BLaER1 (cell line): ENCODE measurements at regions not wholly inside any gene's neighbourhood (a gene's known extent, or its start where the extent isn't known, plus 50 kb on each side); places are given as distances from the start of the nearest gene placed in this dataset.
"Not testable (repeated sequence)": the region's sequence is repeated elsewhere in the genome, so short reads cannot be mapped to it uniquely, and the experiment has no call there.

ENCODE experiments used
- H3K27ac ChIP-seq: shearing (Covaris generic); formaldehyde crosslinking; 2 replicates; pipeline ENCODE4 v1.8.1; 2022
- H3K27me3 ChIP-seq: shearing (Covaris generic); formaldehyde crosslinking; 2 replicates; pipeline ENCODE4 v1.8.1; 2022
- H3K36me3 ChIP-seq: shearing (Covaris generic); formaldehyde crosslinking; 2 replicates; pipeline ENCODE4 v1.8.1; 2022
- H3K4me1 ChIP-seq: shearing (Covaris generic); formaldehyde crosslinking; 2 replicates; pipeline ENCODE4 v1.8.1; 2022
- H3K4me2 ChIP-seq: shearing (Covaris generic); formaldehyde crosslinking; 2 replicates; pipeline ENCODE4 v1.8.1; 2022
- H3K4me3 ChIP-seq: shearing (Covaris generic); formaldehyde crosslinking; 2 replicates; pipeline ENCODE4 v1.8.1; 2022
- H3K9ac ChIP-seq: shearing (Covaris generic); formaldehyde crosslinking; 2 replicates; pipeline ENCODE4 v1.8.1; 2022
- H3K9me3 ChIP-seq: shearing (Covaris generic); formaldehyde crosslinking; 2 replicates; pipeline ENCODE4 v1.8.1; 2022
- H4K20me1 ChIP-seq: shearing (Covaris generic); formaldehyde crosslinking; 2 replicates; pipeline ENCODE4 v1.8.1; 2022
- Cebpa-rat ChIP-seq: shearing (Covaris generic); IDR thresholded peaks from 2 replicates; pipeline ENCODE4 v1.8.1; 2022

DNA sequence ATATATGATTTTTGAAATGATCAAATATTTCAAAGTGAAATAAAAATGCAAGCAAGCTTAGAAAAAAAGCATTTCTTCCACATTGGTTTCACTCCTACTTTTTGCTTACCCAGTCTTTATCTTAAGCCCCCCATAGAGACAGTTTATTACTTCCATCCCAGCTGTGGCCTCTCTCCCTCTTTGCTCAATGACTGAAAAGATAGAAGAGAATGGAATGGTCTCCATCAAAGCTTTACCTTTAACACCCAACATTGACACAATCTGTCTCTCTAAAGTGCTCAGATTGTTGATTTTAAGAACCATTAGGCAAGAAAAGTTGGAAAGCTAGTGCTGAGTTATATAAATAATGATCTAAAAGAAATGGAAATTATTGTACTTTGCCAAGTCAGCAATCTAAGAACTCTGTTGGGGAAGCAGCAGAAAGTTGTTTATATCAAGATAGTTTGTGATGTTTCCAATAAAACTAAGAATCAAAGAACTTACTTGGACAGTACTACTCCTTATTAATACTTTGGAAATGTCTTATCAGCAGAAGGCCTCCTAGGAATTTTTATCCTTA lies 277.5 kb upstream of the NREP start:
- no peaks in the 10 kb centered on the region for H3K27me3 ChIP-seq
- no peak for TF ChIP-seq Cebpa-rat
- no peak overlapping the region for H3K4me2 ChIP-seq
- peaks cover 3% of the 10 kb centered on the region; the same call in 1 of the 2 replicates for H3K9me3 ChIP-seq
- H3K27ac ChIP-seq = no peak overlapping the region
- no peaks in the 10 kb centered on the region for H3K4me1 ChIP-seq
- no peak overlapping the region for H3K4me3 ChIP-seq
- no peaks in the 10 kb centered on the region for H3K36me3 ChIP-seq
- no peaks in the 10 kb centered on the region for H4K20me1 ChIP-seq
- no peak overlapping the region for H3K9ac ChIP-seq

DNA sequence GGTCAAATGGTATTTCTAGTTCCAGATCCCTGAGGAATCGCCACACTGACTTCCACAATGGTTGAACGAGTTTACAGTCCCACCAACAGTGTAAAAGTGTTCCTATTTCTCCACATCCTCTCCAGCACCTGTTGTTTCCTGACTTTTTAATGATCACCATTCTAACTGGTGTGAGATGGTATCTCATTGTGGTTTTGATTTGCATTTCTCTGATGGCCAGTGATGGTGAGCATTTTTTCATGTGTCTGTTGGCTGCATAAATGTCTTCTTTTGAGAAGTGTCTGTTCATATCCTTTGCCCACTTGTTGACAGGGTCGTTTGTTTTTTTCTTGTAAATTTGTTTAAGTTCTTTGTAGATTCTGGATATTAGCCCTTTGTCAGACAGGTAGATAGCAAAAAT lies 269.9 kb upstream of the NREP start:
- H3K4me1 ChIP-seq, H3K36me3 ChIP-seq, H4K20me1 ChIP-seq, H3K4me3 ChIP-seq, H3K27me3 ChIP-seq, H3K4me2 ChIP-seq, H3K9me3 ChIP-seq, H3K27ac ChIP-seq, H3K9ac ChIP-seq: not testable (repeated sequence)

DNA sequence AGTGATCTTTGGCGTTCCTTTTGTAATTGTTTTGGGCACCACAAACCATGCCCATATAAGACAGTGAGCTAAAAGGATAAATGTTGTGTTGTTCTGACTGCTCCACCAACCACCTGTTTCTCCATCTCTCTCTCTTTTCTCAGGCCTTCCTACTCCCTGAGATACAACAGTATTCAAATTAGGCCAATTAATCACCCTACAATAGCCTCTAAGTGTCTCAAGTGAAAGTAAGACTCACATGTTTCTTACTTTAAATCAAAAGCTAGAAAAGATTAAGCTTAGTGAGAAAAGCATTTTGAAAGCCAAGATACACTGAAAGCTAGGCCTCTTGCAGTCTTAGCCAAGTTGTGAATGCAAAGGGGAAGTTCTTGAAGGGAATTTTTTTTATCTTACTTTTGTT lies 268.8 kb upstream of the NREP start:
- Histone ChIP-seq H3K4me1 (no peaks in the 10 kb centered on the region), H3K36me3 (no peaks in the 10 kb centered on the region), H3K27ac (no peak overlapping the region), H3K27me3 (no peaks in the 10 kb centered on the region), H3K9ac (no peak overlapping the region), H3K4me2 (no peak overlapping the region), H3K9me3 (peaks cover 3% of the 10 kb centered on the region; the same call in 1 of the 2 replicates), H4K20me1 (no peaks in the 10 kb centered on the region), H3K4me3 (no peak overlapping the region)
- TF ChIP-seq Cebpa-rat = no peak

DNA sequence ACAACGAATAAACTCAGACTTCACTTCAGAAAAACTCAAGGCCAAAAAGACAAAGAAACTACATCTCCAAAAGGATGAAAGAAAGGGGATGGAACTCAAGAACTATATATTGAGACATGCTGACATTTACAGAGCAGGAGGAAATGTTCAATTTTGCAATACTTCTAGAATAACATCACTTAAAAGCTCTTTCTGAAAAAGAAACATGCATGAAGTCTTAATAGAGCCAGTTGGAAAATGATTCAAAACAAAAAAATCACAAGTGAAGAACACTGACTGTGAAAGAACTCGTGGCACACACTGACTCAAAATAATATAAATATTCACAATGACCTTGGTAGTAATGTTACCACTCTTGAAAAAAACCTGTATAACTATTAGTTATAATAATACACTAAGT lies 267.8 kb upstream of the NREP start:
- Histone ChIP-seq H4K20me1 (no peaks in the 10 kb centered on the region), H3K36me3 (no peaks in the 10 kb centered on the region), H3K27ac (no peak overlapping the region), H3K4me3 (no peak overlapping the region), H3K9me3 (peaks cover 3% of the 10 kb centered on the region; the same call in 1 of the 2 replicates), H3K9ac (no peak overlapping the region), H3K4me1 (no peaks in the 10 kb centered on the region), H3K27me3 (no peaks in the 10 kb centered on the region), H3K4me2 (no peak overlapping the region)
- TF ChIP-seq Cebpa-rat = no peak

DNA sequence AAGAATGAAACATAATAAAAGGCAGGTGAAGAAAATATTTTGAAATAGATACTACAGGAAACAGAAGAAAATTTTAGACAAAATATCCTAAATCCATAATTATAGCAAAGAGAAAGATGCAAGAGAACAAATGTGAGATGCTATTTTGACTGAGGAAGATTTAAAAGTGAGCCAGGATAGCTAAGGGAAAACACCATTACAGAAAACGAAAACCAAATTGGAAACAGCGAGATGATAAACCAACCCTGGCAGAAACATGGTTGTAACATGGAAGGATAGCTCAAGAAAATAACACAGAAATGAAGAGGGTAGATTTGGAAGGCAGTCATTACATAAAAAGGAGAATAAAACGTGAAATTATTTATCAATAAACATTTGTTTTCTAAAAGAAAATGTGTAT lies 267.2 kb upstream of the NREP start:
- Histone ChIP-seq H3K4me1 (no peaks in the 10 kb centered on the region), H3K36me3 (no peaks in the 10 kb centered on the region)
- no peak for TF ChIP-seq Cebpa-rat

DNA sequence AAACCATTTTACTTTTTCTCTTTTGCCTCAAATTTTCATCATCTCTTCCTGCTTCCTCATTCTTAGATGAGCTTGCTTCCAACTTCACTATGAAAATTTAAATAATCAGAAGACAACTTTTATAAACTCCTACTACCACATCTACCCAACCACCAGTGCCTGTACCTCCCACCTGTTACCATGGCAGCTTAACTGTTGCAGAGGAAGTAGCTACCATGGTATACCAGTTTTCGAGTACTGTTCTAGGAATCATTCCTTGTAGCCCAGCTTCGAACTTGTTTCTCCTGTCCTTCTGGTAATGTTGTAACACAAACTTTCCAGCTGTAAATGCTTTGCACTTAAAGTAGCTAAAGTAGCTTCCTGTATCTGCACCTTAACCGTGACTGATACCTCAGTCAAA lies 266.8 kb upstream of the NREP start:
- TF ChIP-seq Cebpa-rat = no peak
- H3K4me2 ChIP-seq = no peak overlapping the region
- H3K9me3 ChIP-seq = no peaks in the 10 kb centered on the region
- H3K4me3 ChIP-seq = no peak overlapping the region
- no peaks in the 10 kb centered on the region for H3K4me1 ChIP-seq
- no peaks in the 10 kb centered on the region for H3K27me3 ChIP-seq
- no peaks in the 10 kb centered on the region for H3K36me3 ChIP-seq
- no peak overlapping the region for H3K27ac ChIP-seq
- no peaks in the 10 kb centered on the region for H4K20me1 ChIP-seq
- no peak overlapping the region for H3K9ac ChIP-seq

More for the DNA sequence above, 267.2 kb upstream of the NREP start:
- no peaks in the 10 kb centered on the region for H4K20me1 ChIP-seq
- H3K9ac ChIP-seq = no peak overlapping the region
- no peak overlapping the region for H3K4me2 ChIP-seq
- no peaks in the 10 kb centered on the region for H3K9me3 ChIP-seq
- no peak overlapping the region for H3K27ac ChIP-seq
- H3K27me3 ChIP-seq = no peaks in the 10 kb centered on the region
- H3K4me3 ChIP-seq = no peak overlapping the region

DNA sequence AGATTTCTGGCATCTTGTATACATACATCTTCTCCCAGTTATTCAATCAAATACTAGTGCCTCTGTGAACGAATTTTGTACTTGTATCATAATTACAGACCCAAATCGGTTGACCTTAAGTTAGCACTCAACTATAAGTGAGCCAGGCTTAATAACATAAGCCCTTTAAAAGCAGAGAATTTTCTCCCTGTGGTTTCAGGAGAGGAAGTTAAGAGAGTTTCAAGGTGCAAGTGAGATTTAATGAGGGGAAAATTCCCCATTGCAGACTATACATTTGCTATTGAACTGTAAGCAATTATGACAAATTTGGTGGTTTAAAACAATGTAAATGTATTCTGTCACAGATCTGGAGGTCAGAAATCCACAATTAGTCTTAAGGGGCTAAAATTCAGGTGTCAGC lies 261.9 kb upstream of the NREP start:
- H4K20me1 ChIP-seq = no peaks in the 10 kb centered on the region
- H3K9ac ChIP-seq = no peak overlapping the region
- no peak overlapping the region for H3K4me3 ChIP-seq
- H3K4me1 ChIP-seq = no peaks in the 10 kb centered on the region
- no peaks in the 10 kb centered on the region for H3K36me3 ChIP-seq
- no peak overlapping the region for H3K27ac ChIP-seq
- no peak for TF ChIP-seq Cebpa-rat
- no peaks in the 10 kb centered on the region for H3K9me3 ChIP-seq
- no peak overlapping the region for H3K4me2 ChIP-seq
- no peaks in the 10 kb centered on the region for H3K27me3 ChIP-seq

DNA sequence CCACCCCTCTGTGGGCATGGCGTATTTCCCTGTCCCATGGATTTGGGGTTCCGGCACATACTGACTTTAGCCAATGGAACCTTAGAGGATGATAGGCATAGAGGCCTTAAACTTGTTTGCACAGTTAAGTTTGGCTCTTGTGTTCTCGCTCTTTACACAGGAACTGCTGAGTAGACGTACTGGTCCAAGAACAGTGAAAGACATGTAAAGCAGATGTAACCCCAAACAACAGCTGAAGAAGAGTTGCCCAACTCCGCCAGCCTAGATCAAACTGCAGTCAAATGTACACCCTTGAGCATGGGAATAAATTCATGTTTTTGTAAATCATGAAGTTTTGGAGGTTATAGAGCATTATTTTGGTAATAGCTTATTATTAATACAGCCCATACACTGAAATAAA lies 260.0 kb upstream of the NREP start:
- Histone ChIP-seq H4K20me1 (no peaks in the 10 kb centered on the region), H3K4me3 (no peak overlapping the region), H3K27me3 (no peaks in the 10 kb centered on the region), H3K27ac (no peak overlapping the region), H3K4me1 (no peaks in the 10 kb centered on the region), H3K4me2 (no peak overlapping the region), H3K36me3 (no peaks in the 10 kb centered on the region), H3K9ac (no peak overlapping the region), H3K9me3 (no peaks in the 10 kb centered on the region)
- no peak for TF ChIP-seq Cebpa-rat

DNA sequence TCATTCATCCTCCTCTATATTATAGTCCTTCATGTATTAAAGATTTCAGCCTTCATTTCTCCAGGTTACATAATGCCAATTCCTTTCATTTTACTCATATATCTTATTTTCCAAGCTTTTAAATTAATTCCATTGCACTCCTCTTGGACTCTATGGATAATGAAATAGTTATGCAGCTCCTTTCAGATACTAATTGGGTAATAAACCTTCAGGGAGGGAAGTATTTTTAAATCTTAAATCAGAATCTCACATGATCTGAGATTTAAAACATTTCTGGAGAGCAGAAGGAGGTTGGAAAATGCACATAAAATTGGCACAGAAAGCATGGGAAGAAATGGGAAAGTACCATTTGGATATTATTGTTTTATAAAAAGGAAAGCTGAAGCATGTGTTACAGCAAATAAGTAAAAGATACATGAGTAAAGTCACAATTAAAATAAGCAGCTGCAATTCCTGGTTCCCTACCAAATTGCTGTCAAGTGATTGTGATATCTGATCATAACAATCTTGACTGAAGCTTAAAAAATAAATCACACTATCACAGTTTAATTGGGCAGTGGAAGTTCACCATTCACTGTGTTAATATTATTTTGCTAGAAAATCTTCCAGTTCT lies 257.9 kb upstream of the NREP start:
- no peaks in the 10 kb centered on the region for H3K36me3 ChIP-seq
- H4K20me1 ChIP-seq = no peaks in the 10 kb centered on the region
- no peak overlapping the region for H3K4me2 ChIP-seq
- H3K9ac ChIP-seq = no peak overlapping the region
- H3K4me1 ChIP-seq = no peaks in the 10 kb centered on the region
- no peaks in the 10 kb centered on the region for H3K9me3 ChIP-seq
- no peak overlapping the region for H3K4me3 ChIP-seq
- H3K27ac ChIP-seq = no peak overlapping the region
- no peak for TF ChIP-seq Cebpa-rat
- no peaks in the 10 kb centered on the region for H3K27me3 ChIP-seq

DNA sequence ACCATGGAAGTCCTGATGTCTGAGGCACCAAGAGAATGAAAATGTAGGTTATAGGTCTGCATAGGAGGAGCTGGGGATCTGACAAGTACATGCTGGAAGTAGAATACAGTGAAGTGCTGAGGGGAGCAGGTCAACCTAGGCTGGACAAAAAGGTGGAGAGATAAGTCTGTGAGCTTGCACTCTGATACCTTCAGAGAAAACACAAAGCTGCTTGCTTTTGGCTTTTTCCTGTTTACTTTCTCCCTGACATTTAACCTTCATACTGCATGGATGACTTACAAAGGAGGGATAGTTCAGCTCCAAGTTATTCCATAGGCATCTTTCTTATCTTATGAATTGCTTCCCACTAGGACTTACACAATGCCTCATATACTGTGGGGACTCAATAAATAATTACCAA lies 256.7 kb upstream of the NREP start:
- no peak overlapping the region for H3K27ac ChIP-seq
- no peaks in the 10 kb centered on the region for H3K27me3 ChIP-seq
- H3K4me2 ChIP-seq = no peak overlapping the region
- H4K20me1 ChIP-seq = no peaks in the 10 kb centered on the region
- H3K36me3 ChIP-seq = no peaks in the 10 kb centered on the region
- no peak overlapping the region for H3K9ac ChIP-seq
- H3K9me3 ChIP-seq = no peaks in the 10 kb centered on the region
- no peaks in the 10 kb centered on the region for H3K4me1 ChIP-seq
- no peak overlapping the region for H3K4me3 ChIP-seq
- TF ChIP-seq Cebpa-rat = no peak

DNA sequence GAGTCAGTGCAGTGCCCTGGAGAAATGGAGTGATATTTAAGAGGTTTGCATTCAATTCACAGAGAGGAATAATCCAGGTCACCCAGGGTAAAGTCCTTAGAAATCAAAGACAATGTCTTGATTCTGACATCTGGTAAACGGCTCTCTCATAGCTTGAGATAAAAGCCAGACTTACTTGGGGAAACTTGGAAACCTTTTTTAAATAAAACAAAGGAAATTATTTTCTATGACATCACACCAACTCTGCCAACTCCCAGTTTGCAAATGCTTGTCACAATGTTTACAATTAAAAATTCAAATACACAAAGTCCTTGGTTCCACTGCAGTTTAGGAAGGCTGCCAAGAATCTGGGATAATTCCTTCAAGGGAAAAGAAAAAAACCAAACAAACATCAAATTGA lies 255.1 kb upstream of the NREP start:
- Histone ChIP-seq H3K36me3 (no peaks in the 10 kb centered on the region), H3K27ac (no peak overlapping the region), H3K4me1 (no peaks in the 10 kb centered on the region), H3K9ac (no peak overlapping the region), H3K4me3 (no peak overlapping the region), H4K20me1 (no peaks in the 10 kb centered on the region), H3K4me2 (no peak overlapping the region), H3K9me3 (no peaks in the 10 kb centered on the region), H3K27me3 (no peaks in the 10 kb centered on the region)
- no peak for TF ChIP-seq Cebpa-rat
